Memory B cell (primary cell): ENCODE measurements at regions not wholly inside any gene's neighbourhood (a gene's known extent, or its start where the extent isn't known, plus 50 kb on each side); places are given as distances from the start of the nearest gene placed in this dataset.

Experiments used
- ATAC-seq: fragments of 150-1000 bp; cut with Tn5 transposase; 2 replicates; pipeline ENCODE4 v1.10.0; 2021; ENCODE audit warnings: low read depth, mild to moderate bottlenecking, moderate library complexity
- DNase-seq, 2 donors: peaks; one replicate each; pipeline ENCODE4 v3.0.0; 2022; ENCODE audit warnings: low spot score in 2 of 2
- H3K27ac Mint-ChIP-seq: one replicate; pipeline ENCODE4 v1.8.0; 2022; ENCODE audit warnings: mild to moderate bottlenecking, moderate library complexity, mixed read lengths
- H3K27me3 Mint-ChIP-seq: one replicate; pipeline ENCODE4 v1.8.0; 2022; ENCODE audit warnings: mixed read lengths
- H3K36me3 Mint-ChIP-seq: one replicate; pipeline ENCODE4 v1.8.0; 2022; ENCODE audit warnings: mild to moderate bottlenecking, mixed read lengths
- H3K4me1 Mint-ChIP-seq: one replicate; pipeline ENCODE4 v1.8.0; 2022; ENCODE audit warnings: mixed read lengths
- H3K4me3 Mint-ChIP-seq: one replicate; pipeline ENCODE4 v1.8.0; 2022; ENCODE audit warnings: mild to moderate bottlenecking, moderate library complexity, mixed read lengths
- H3K9me3 Mint-ChIP-seq: one replicate; pipeline ENCODE4 v1.8.0; 2022; ENCODE audit warnings: mixed read lengths

- H3K4me1 Mint-ChIP-seq: peaks cover 3% of the 10 kb centered on the region
- DNase-seq (no peak), ATAC-seq (no peak)
- H3K9me3 Mint-ChIP-seq: no peaks in the 10 kb centered on the region
- H3K27me3 Mint-ChIP-seq: no peaks in the 10 kb centered on the region
- no peak overlapping the region for H3K4me3 Mint-ChIP-seq
- no peaks in the 10 kb centered on the region for H3K36me3 Mint-ChIP-seq
- H3K27ac Mint-ChIP-seq: no peak overlapping the region
Observed at GRCh38 chr4:138911909-138912703, 103.5 kb upstream of the NOCT start.

DNA sequence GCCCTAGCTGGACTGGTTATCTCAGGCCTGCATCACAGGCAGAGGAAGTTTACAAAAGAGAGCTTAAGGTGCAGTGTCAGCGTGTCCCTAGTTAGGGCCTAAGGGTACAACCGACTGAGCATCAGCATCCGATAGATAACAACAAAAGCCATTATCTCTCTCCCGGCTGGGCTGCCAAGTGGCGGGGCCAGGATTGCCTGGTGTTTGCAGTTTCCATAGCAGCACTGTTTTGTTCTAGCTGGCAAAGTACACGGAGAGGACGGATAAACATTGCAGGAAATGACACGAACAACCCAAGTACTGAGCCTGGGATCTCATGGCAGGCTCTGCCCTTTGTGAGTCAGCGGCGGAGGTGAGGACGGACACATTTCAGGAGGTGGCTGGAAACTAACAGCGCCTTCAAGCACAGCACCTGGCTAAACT is 104.7 kb upstream of the NOCT start:
- H3K4me3 Mint-ChIP-seq: no peak overlapping the region
- no peaks in the 10 kb centered on the region for H3K36me3 Mint-ChIP-seq
- no peak for DNase-seq
- no peaks in the 10 kb centered on the region for H3K27me3 Mint-ChIP-seq
- no peak for ATAC-seq
- no peaks in the 10 kb centered on the region for H3K9me3 Mint-ChIP-seq
- H3K27ac Mint-ChIP-seq: no peak overlapping the region
- no peaks in the 10 kb centered on the region for H3K4me1 Mint-ChIP-seq

DNA sequence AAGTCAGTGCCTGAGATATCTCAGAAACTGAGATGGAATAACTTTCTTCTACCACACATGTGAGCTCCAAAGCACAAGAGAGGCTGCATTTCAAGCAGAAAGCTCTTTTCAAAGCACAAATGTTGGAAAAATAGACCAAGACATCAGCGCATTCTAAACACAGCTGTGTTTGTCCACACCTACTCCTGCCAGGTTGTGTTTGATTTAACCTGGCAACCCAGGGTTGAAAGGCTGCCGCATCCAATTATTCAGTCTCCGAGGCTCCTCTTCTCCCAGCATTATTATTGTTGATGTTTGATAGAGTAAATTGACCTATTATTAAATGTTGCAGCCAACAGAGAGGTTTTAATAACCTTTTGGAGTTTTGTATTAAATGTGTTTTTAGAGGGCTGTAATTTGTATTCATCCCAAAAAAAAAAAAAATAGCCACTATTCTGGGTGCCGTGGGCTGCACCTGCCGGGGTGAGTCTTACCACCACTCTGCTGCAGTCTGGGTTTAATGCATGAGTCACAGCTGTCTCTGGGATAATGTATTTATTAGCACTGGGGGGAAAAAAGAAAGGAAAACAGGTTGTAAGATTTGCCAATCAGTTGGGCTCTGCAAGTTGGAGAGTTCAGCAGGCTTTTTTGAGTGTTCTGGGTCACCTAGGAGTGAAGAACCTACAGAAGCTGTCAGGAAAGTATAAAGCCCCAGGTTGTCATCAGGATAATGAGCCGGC is 105.2 kb upstream of the NOCT start:
- no peaks in the 10 kb centered on the region for H3K36me3 Mint-ChIP-seq
- no peak overlapping the region for H3K4me3 Mint-ChIP-seq
- H3K9me3 Mint-ChIP-seq: no peaks in the 10 kb centered on the region
- no peaks in the 10 kb centered on the region for H3K4me1 Mint-ChIP-seq
- no peaks in the 10 kb centered on the region for H3K27me3 Mint-ChIP-seq
- no peak for ATAC-seq
- H3K27ac Mint-ChIP-seq: no peak overlapping the region
- no peak for DNase-seq

- H3K4me1 Mint-ChIP-seq: no peaks in the 10 kb centered on the region
Observed at GRCh38 chr4:138909587-138909986, 106.0 kb upstream of the NOCT start.

GRCh38 chr4:138908134-138908533 is 107.4 kb upstream of the NOCT start:
- ATAC-seq (no peak), DNase-seq (no peak)
- no peaks in the 10 kb centered on the region for H3K4me1 Mint-ChIP-seq
- H3K27me3 Mint-ChIP-seq: no peaks in the 10 kb centered on the region
- H3K4me3 Mint-ChIP-seq: no peak overlapping the region
- no peaks in the 10 kb centered on the region for H3K36me3 Mint-ChIP-seq
- H3K27ac Mint-ChIP-seq: no peak overlapping the region
- no peaks in the 10 kb centered on the region for H3K9me3 Mint-ChIP-seq

More at GRCh38 chr4:138909587-138909986, 106.0 kb upstream of the NOCT start:
- DNase-seq (no peak), ATAC-seq (no peak)
- no peak overlapping the region for H3K27ac Mint-ChIP-seq
- H3K36me3 Mint-ChIP-seq: no peaks in the 10 kb centered on the region
- no peaks in the 10 kb centered on the region for H3K9me3 Mint-ChIP-seq
- H3K27me3 Mint-ChIP-seq: no peaks in the 10 kb centered on the region
- H3K4me3 Mint-ChIP-seq: no peak overlapping the region

DNA sequence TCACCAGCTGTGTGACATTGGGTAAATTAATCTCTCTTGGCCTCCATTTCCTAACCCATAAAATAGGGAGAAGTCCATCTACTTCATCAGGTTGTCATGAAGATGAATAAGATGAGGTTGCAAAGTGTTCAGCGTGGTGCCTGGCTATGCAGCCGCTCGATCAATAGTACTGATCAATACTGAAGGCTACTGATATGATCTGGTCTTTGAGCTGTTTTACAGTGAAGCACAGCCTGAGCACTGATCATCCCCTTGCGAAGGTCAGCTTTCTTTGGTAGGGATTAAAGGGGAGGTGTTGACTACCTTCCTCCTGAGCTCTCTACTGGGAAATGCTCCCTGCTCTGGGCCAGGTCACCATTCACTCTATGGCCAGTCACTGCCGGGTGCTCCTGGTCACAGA is 108.4 kb upstream of the NOCT start:
- Mint-ChIP-seq H3K36me3 (no peaks in the 10 kb centered on the region), H3K4me1 (no peaks in the 10 kb centered on the region)
- ATAC-seq: no peak

GRCh38 chr4:138904793-138905192 is 110.8 kb upstream of the NOCT start:
- H3K4me1 Mint-ChIP-seq: no peaks in the 10 kb centered on the region
- no peak overlapping the region for H3K4me3 Mint-ChIP-seq
- H3K27me3 Mint-ChIP-seq: peaks cover 2% of the 10 kb centered on the region
- H3K27ac Mint-ChIP-seq: no peak overlapping the region
- H3K36me3 Mint-ChIP-seq: no peaks in the 10 kb centered on the region
- DNase-seq: no peak
- no peak for ATAC-seq
- no peaks in the 10 kb centered on the region for H3K9me3 Mint-ChIP-seq

More for the DNA sequence above, 108.4 kb upstream of the NOCT start:
- Mint-ChIP-seq H3K4me3 (no peak overlapping the region), H3K9me3 (no peaks in the 10 kb centered on the region), H3K27me3 (no peaks in the 10 kb centered on the region), H3K27ac (no peak overlapping the region)
- DNase-seq: no peak

- H3K27ac Mint-ChIP-seq: no peak overlapping the region
- H3K4me3 Mint-ChIP-seq: no peak overlapping the region
- no peaks in the 10 kb centered on the region for H3K9me3 Mint-ChIP-seq
- H3K27me3 Mint-ChIP-seq: peaks cover 2% of the 10 kb centered on the region
- no peaks in the 10 kb centered on the region for H3K4me1 Mint-ChIP-seq
- no peaks in the 10 kb centered on the region for H3K36me3 Mint-ChIP-seq
- no peak for ATAC-seq
- DNase-seq: no peak
Observed at GRCh38 chr4:138903185-138903584, 112.4 kb upstream of the NOCT start.

DNA sequence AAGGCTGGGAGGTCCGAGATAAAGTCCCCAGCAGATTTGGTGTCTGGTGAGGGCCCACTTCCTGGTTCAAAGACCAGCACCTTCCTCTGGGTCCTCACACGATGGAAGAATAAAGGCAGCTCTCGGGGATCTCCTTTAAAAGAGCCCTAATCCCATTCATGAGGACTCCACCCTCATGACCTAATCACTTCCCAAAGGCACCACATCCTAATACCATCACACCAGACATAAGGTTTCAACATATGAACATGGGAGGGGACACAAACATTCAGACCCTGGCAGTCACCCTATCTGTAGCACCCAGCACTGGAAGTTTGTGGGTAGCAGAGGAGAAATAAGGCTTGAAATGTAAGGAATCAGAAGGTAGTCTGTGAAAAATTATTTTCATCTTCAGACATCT is 112.9 kb upstream of the NOCT start:
- Mint-ChIP-seq H3K4me3 (no peak overlapping the region), H3K36me3 (no peaks in the 10 kb centered on the region), H3K4me1 (no peaks in the 10 kb centered on the region), H3K9me3 (no peaks in the 10 kb centered on the region), H3K27ac (no peak overlapping the region), H3K27me3 (peaks cover 2% of the 10 kb centered on the region)
- DNase-seq: no peak
- no peak for ATAC-seq

GRCh38 chr4:138901177-138901576 is 114.4 kb upstream of the NOCT start:
- Mint-ChIP-seq H3K4me1 (no peaks in the 10 kb centered on the region), H3K4me3 (no peak overlapping the region), H3K9me3 (no peaks in the 10 kb centered on the region), H3K27me3 (peaks cover 2% of the 10 kb centered on the region), H3K36me3 (no peaks in the 10 kb centered on the region), H3K27ac (no peak overlapping the region)
- no peak for ATAC-seq
- DNase-seq: no peak

GRCh38 chr4:138899999-138900398 is 115.6 kb upstream of the NOCT start:
- no peak for DNase-seq
- no peak for ATAC-seq
- Mint-ChIP-seq H3K36me3 (no peaks in the 10 kb centered on the region), H3K9me3 (no peaks in the 10 kb centered on the region), H3K4me3 (no peak overlapping the region), H3K27ac (no peak overlapping the region), H3K27me3 (peaks cover 5% of the 10 kb centered on the region), H3K4me1 (no peaks in the 10 kb centered on the region)

DNA sequence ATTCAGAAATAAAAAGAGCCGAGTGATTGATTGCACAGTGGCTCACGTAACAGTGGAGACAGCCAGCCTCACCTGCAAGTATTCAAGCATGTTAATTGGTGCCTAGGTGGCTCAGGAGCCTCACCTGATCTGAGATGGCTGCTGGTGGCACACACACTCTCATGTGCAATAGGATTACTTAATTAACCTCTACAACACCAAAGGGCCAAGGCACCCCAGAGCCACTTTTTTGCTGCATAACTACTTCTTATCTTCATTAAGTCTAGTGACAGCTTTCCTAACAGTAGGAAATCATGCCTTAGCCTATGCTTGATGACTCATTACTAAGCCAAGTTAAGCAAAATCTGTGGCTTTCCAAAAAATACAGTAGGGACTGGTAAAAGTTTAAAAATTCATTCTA is 117.3 kb upstream of the NOCT start:
- Mint-ChIP-seq H3K27me3 (peaks cover 5% of the 10 kb centered on the region), H3K27ac (no peak overlapping the region), H3K4me1 (no peaks in the 10 kb centered on the region), H3K36me3 (no peaks in the 10 kb centered on the region), H3K9me3 (no peaks in the 10 kb centered on the region), H3K4me3 (no peak overlapping the region)
- DNase-seq (no peak), ATAC-seq (no peak)

DNA sequence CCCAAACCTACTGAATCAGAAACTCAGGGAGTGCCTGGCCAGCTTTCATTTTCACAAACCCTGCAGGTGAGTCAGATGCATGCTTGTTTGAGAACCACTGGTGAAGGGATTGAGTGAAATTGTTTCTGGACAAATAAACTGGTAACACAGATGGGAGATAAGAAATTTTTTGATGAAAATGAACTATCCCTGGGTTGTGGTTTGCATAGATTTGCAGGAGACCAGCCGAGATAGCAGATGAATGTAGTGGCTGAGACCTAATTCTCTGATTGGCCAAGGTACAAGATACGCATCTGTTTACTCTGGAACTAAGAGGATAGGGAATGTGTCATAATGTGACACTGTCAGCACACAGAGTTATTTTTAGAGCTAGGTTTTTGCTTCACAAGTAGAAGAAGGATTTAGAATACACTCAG is 117.8 kb upstream of the NOCT start:
- Mint-ChIP-seq H3K9me3 (no peaks in the 10 kb centered on the region), H3K27me3 (peaks cover 5% of the 10 kb centered on the region), H3K4me1 (no peaks in the 10 kb centered on the region), H3K27ac (no peak overlapping the region), H3K4me3 (no peak overlapping the region), H3K36me3 (no peaks in the 10 kb centered on the region)
- no peak for DNase-seq
- no peak for ATAC-seq

GRCh38 chr4:138894709-138895108 is 120.9 kb upstream of the NOCT start:
- DNase-seq (no peak), ATAC-seq (no peak)
- no peak overlapping the region for H3K27ac Mint-ChIP-seq
- H3K4me3 Mint-ChIP-seq: no peak overlapping the region
- H3K9me3 Mint-ChIP-seq: no peaks in the 10 kb centered on the region
- no peaks in the 10 kb centered on the region for H3K36me3 Mint-ChIP-seq
- H3K4me1 Mint-ChIP-seq: peaks cover 3% of the 10 kb centered on the region
- H3K27me3 Mint-ChIP-seq: peaks cover 3% of the 10 kb centered on the region

DNA sequence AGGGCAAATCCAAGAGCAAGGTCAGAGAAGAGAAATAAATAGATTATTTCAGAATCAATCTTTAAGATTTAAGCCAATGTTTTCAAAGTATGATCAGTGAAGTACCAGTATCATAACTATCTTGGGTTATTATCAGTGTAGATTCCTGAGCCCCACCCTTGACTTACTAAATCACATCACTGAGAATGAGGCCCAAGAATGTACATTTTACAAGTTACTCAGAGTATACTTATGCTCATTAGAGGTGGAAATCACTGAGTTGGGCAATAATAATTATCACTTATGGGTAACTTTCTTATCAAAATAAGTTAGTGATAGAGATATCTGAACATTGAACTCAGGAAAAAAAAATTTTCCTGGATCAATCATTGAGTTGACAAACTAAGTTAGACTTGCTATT is 121.6 kb upstream of the NOCT start:
- Mint-ChIP-seq H3K4me1 (peaks cover 3% of the 10 kb centered on the region), H3K27ac (no peak overlapping the region), H3K36me3 (no peaks in the 10 kb centered on the region), H3K9me3 (no peaks in the 10 kb centered on the region), H3K27me3 (peaks cover 5% of the 10 kb centered on the region), H3K4me3 (no peak overlapping the region)
- no peak for DNase-seq
- no peak for ATAC-seq
